NOMO-1 treated with dmso at 0.1 percent for 144 hours (cell line): ENCODE measurements at regions not wholly inside any gene's neighbourhood (a gene's known extent, or its start where the extent isn't known, plus 50 kb on each side); places are given as distances from the start of the nearest gene placed in this dataset.

Experiments used
- DNase-seq: peaks from one replicate; lab custom pipeline; 2025; ENCODE audit not compliant: unreplicated experiment; lab: John Stamatoyannopoulos, UW

DNA sequence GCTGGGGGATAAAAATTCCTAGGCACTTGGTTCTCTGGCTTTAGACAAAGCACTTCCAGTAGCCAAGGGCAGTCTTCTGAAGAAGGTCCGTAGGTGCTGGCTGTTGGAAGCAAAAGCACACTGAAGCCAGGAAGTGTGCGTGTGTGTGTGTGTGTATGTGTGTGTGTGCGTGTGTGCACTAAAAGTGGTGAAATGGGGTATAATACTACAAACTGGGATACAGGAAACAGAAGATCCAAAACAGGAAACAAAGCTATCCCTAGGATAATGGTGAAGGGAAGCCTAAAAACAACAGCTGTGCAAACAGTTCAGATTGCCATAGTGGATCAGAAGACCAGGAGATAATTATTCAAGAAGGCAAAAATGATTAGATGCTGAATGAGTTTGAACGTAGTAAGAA lies 103.4 kb downstream of the IL20RB start:
- DNase-seq: no peak

DNA sequence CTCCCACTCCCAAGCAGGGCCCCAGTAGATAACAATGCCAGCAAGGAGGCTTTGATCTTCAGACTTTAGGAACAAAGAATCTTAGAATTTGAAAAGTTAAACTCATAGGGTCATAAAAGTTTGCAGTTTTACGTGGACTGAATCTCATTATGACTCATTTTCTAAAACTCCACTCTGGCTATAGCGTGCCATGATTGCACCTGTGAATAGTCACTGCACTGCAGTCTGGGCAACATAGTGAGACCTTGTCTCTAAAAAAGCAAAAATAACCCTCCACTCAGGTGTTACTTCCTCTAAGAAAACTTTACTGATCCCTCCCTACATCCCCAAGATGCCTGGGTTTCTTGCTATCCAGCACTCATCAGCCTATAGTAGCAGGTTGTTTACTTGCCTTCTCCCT lies 104.5 kb downstream of the IL20RB start:
- no peak for DNase-seq

DNA sequence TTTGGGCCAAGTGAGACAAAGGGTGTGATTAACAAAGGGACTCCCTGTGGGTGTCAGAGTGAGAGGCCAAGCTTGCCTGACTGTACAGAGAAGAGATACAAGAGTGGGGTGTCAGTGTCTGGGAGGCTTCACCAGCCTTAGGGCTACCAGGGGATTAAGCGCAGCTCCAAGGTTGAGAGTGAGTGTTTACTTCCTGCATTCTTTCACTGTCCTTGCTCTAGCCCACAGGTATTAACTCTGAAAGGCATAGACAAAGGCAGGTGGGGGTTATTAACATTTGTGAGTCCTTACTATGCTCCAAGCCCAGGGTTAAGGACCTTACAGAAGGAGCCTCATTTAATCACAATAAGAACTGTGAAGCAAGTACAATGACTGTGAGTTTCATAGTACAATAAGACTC lies 107.6 kb downstream of the IL20RB start:
- DNase-seq: no peak

DNA sequence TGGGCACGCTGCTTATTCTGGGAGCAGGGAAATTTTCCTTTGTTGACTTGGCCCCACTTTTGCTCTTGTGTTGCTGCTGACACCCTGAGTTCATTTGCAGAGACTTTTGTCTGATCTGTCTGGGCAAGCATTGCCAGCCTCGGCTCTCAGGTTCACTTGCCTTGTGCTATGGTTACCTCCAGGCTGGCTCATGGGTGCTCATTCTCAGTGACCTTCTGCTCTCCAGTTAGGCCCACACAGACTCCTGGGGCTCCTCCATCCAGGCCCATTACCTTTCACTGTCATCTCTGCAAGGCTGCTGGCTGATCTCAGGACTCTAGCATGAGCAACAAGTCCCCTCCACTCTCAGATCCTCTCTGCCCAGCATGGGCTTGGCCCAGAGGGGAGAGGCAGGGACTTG lies 108.3 kb downstream of the IL20RB start:
- no peak for DNase-seq

DNA sequence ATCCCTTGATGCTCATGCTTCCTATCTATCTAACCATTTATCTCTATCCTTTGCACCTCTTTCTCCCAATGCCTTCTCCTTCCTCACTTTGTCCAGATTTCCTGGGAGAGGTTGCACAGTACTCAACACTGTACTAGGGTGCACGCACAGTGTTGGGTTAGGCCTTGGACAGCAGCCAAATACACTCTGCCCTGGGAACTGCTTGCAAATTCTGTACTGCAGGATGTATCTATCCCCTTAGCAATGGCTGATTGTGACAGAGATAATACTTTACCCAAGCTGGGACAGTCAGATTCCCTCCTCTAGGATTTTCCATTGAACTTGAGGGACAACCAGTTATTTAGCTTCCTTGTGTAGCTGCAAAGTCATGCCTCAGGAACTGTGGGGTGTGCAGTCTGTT lies 113.3 kb downstream of the IL20RB start:
- DNase-seq: no peak

DNA sequence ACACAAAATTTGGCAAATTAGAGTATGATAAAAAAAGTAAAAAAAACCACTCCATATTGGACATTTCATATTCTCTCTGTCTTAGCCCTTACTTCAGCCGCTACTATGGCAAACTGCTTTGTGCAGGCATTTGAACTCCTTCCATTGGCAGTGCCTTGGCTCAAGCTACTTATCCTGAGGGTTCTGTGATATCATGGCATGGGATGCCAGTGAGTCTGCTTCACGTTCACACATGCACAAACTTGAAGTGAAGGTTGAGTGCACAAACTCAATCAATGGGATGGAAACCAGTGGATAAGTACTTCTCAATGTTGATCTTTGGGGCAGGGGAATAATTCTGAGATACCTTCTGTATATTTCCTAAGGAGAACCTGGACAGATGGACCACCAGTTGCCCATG lies 117.2 kb downstream of the IL20RB start:
- no peak for DNase-seq

DNA sequence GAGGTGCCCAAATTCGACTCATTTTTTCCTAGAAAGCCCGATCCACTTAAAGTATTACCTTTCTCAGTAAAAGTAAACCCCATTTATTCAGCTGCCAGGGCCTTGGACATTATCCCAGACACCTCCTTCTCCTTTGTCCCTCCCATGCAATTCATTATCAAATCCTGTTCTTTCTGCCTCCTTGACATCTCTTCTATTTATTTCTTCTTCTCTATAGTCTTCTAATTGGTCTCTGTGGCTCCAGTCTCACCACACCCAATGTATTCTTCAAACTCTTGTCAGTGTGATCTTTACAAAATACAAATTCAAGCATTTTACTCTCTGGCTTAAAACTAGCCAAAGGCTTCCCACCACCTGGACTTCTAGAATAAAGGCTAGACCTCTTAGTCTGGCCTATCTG lies 120.3 kb downstream of the IL20RB start:
- no peak for DNase-seq

DNA sequence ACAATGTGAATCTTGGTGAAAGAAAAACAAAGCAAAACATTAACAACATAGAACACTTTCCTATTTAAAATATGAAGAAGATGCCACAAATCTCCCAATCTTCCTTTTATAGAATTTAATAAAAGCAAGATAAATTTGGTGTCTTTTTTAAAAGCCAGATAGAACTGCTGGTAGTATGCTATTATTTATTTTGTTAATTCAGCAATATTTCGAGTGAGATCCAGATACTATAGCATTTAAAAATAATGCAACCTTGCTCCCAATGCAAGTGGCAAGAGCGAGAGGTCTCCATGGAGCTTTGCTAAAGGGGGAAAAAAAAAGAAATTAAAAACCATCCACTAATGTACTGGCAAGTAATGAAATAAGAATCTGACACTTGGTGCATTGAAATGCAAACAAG lies 121.8 kb downstream of the IL20RB start:
- DNase-seq: no peak

DNA sequence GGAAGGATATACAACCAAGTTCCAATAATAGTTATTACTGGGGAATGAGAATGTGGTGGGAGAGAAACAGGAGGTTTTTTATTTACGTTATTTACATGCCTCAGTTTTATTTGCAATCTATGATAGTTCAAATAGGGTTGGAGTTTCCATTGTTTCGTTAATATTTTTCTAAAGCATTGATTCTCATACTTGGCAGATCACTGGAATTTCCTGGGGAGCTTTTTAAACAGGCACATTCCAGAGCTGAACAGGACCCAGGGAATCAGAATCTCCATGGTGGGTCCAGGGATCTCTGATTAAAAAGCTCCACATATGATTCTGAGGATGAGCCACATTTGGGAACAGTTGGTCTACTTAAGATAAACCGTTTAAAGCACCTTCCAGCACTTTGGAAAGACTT lies 123.9 kb downstream of the IL20RB start:
- no peak for DNase-seq

DNA sequence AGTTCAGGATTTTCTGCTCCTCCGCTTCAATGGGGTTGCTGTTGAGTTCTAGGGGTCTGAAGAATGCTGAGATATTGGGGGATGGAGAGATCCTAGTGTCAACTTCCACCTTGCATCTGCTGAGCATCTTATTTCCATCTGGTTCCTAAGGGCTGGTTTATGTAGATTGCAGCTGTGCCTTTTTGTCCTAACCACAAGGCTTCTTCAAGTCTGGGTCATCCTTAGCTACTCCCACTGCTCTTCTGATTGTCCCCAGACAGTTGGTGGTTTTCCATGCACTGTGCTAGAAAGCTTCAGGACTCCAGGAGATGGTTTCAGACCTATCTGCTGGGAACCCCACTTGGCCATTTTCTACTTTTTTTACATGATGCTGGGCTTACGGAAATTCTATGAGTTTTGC lies 125.0 kb downstream of the IL20RB start:
- DNase-seq: no peak

DNA sequence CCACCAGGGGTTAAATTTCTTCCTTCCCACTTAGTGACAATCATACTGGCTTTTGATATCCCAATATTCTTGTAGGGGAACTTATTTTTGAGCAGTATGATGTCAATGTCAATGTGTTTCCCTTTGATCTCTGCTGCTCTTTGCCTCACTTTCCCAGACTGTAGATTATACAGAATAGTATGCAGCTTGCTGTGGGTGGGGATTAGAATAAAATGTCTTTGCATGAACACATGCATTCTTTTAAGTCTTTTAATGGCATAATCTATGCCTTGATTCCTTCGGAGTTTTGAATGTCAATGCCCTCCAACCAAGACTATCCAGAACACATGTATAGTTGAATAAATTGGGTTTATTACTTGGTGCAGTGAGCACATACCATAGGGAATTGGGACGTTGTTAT lies 125.5 kb downstream of the IL20RB start:
- no peak for DNase-seq

DNA sequence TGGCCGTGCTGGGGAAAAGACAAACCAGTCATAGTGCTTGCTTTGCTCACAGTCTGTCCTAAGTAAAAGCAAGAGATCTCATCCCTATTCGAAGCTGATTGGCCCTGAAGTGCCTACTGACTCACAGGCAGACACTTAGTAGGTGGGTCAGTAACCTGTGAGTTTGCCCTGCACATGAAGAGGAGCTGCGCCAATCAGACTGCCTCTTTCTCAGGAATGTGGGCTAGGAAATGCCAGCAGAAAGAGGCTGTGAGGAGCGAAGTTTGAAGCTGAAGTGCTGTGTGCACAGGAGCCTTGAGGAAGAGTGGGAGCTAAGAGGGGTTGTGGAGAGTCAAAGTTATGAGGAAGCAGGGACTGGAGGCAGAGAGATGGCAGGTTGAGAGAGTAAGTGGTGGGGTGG lies 126.8 kb downstream of the IL20RB start:
- no peak for DNase-seq

DNA sequence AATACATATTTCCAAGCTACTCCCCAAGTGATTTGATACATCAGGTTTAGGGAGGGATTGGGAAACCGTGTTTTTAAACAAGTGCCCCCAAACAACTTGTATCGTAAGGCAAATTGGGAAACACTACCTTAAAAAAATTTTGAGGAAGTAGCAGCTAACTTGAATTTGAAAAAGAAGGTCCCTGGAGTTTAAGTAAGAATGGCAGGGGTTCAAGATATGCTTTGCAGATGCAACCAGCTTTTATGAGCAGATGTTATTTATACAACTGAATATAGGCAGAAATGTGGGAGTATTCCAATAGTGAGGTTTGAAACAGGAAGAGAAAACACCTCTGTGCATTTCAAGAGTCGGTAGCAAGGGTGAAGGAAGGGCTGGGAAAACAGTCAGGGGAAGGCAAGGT lies 139.6 kb downstream of the IL20RB start:
- DNase-seq: no peak

DNA sequence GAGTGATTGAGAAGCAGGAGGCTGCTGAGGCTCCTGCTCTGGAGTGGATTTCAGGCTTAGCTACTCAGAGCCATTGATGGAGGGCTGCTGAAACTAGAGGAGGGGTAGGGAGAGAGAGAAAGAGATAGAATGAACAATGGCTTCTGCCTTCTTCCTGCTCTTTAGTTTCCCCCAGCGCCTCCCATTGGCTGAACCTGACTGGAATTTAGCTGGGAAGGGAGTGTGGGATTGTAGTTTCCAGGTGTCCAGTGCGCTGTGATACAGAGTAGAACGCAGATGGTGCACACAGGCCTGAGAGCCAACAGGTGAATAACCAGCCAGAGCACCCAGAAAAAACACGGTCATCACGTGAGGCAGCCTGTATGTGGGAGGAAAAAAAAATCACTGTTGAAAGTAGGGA lies 140.1 kb downstream of the IL20RB start:
- DNase-seq: no peak

DNA sequence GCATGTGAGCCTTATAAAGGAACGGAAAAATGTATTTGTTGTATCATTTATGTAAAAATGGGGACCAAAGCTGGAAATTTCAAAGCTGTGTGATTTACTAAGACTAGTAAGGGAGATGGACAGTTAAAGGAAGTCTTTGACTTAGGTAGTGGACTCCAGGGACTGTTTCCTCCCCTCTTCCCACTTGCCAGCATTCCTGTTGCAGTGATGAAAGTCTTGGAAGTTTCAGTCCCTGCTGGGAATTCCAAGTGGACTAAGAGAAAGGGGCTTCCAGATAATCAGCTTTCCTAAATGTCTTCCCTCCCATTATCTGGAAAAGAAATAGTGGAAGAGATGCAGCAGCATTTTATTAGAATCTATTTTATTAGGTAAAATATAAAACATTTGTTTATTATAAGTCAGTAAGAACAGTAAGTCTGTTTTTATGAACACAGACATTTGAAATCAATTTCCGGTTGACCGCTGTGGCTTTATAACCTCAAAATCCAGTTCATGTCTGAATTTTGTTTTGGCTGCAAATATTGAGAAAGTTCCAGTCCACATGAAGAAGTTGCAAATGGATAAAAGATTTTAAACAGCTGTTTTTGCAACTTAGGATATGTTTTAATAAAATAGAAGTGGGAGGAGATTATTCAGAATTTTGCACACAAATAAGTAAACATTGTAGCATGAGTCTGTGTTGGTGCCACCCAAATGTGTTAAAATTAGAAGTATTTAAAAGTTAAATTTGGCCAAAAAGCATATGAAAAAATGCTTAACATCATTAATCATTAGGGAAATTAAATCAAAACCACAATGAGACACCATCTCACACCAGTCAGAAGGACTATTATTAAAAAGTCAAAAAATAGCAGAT lies 141.8 kb downstream of the IL20RB start:
- no peak for DNase-seq

DNA sequence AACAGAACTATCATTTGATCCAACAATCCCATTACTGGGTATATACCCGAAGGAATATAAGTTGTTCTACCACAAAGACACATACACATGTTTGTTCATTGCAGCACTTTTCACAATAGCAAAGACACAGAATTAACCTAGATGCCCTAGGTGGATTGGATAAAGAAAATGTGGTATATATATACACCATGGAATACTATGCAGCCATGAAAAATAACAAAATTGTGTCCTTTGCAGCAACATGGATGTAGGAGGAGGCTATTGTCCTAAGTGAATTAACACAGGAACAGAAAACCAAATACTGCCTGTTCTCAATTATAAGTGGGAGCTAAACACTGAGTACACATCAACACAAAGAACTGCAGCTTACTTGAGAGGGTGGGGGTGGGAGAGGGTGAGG lies 142.5 kb downstream of the IL20RB start:
- no peak for DNase-seq

DNA sequence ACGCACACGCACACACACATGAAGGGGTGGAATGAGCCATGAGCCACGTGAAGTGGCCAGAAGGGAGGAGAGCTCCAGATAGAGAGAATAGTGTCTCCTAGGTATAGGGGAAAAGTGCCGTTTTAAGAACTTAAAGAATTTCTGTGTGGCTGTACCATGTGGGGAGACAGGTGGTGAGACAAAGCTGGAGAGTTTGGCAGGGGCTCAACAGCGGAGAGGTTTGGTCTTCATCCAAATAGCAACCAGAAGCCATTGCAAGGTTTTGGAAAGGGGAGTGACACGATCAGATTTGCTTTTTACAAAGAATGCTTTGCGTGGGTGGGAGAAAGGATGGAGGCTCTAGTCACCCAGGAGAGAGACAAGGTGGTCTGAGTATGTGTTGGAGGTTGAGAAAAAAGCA lies 146.0 kb downstream of the IL20RB start:
- no peak for DNase-seq

DNA sequence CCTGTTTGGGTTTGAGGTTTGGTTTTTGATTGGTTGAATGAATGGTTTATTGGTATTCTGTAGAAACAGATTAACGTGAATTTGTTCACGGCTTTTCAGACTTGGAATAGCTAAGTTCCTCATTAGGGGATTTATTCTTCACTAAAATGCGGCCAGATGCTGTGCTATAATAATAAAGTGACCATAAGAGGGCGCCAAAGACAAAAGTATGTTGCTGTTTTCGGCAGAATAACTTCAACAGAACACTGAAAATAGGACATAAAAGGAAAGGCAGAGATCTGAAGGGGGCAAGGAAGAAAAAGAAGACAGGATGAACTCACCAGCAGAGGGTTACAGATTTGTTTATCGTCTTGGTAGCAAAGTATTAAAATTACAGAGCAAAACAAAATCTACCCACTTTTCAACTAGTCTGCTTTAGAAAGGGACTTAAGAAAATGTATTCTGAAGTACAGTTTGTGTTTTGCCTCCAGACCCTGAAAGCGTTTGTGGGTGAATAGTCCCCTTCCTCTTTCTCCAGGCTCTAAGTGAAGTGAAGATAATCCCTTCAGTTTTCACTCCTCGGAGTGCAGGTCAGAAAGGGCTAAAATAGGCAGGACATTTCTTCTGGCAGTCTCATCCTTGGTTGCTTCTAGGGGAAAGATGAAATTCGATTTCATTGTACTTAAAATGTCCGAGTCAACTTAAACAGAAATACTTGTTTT lies 147.6 kb downstream of the IL20RB start:
- DNase-seq: peak; percentile 62

DNA sequence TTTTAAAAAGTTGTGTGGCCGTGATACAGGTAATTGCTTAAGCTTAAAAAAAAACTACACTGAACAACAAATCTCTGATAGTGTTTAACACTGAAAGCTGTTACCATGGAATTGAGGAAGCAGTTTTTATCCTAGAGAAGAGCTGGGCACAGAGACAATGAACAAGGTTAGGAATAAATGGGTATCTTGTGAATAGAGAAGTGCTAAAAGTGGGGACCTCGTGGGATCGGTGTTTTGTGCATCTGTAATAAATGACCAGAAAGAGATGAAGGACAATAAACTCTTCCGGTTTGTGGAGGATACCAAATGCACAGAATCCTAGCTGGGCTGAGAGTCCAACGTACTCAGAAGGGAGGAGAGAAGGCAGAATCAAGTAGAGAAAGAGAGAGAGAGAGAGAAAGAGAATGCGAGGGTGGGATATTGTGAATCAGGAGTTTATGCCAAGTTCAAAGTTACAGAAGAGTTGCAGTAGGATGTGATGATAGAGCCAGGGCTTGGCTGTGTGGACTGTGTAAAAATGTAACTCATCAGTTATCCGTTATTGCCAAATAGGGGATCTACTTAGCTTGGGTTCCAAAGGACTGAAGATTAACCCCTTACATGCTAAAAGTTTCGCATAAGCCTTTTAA lies 148.9 kb downstream of the IL20RB start:
- DNase-seq: no peak

DNA sequence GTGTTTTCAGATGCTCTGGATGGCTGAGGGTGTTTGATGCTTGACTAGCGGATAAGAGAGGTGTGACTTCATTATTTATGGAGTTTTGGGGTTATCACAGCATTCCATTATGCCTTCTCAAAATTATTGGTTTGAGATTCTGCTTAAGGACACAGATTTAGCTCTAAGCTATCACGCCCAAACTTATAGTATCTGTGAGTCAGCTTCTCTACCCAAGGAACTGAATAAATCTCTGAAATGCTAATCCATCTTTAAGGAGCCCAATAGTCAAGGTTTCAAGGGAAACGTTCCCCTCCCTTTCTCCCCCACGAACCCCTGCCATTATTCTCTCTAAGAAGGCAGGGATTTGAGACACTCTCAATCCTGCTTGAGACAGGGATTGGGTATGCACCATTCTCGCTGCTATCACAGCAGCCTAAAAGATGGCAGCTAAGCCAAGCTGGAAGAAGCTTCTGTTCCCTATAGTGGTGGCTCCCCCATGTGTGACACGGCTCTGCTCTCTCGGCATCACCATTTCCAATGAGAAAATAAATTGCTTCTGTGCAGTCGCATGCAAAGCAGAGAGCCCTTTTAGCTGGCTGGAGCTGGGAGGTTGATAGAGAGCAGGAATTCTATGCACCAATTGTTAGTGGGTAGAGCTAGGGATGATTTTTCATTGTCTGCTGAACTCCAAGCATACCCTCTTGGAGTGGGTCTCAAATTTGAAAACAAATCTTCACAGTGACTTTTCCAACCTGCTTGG lies 151.1 kb downstream of the IL20RB start:
- DNase-seq: no peak

DNA sequence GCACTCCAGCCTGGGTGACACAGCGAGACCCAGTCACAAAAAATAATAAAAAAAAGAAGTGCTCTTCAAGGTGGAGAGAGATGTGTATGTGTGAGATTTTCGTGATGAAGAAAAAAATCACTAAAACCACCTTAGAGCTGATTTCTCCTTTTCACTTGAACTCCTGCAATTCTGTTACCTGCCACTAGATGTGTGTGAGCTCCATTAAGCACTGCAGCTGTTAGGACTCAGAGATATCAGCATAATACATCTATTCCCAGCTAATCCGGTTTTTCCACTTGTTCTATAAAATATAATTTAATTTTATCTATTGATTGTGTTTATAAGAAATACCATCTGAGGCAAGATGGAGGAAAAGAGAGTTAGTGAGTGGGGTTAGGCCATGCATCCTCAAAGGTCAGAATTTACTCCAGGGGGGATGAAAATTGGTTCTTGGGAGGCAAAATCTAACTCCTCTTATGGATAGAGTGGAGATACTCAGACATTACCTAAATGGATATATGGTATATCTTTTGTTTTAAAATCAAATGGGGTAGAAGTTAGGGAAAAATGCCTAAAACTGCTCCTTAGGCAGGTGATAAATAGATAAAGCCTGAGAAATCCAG lies 152.7 kb downstream of the IL20RB start:
- no peak for DNase-seq
